ENCODE measurements at regions not wholly inside any gene's neighbourhood (a gene's known extent, or its start where the extent isn't known, plus 50 kb on each side); places are given as distances from the start of the nearest gene placed in this dataset.
"Not testable (repeated sequence)": the region's sequence is repeated elsewhere in the genome, so short reads cannot be mapped to it uniquely, and the experiment has no call there.

DNA sequence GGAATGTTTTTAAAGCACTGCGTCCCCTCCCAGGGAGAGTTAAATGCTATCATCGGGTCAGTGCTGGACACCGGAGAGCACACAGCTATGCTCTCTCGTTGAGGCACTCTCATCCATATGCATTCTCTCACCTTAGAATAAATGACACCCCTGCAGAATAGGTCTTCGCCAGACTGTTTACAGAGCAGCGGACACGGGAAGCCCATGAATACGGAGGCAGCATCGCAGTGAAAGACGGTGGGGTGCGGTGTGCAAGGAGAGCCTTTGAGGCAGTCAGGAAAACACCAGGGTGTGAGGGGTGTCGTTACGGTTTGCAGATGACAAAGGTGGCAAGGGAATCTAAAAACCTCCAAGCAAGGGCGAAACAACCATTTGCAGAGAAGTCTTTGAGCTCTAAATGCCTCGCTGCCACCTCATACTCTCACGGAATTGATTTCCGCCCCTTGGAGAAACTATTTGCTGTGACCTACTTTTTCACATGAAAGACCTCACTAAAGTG is 169.2 kb upstream of the FHL2 start:
- DNase-seq, result no peak

- no peak for DNase-seq
Observed at GRCh38 chr2:105563000-105563719, 164.3 kb upstream of the FHL2 start.

DNA sequence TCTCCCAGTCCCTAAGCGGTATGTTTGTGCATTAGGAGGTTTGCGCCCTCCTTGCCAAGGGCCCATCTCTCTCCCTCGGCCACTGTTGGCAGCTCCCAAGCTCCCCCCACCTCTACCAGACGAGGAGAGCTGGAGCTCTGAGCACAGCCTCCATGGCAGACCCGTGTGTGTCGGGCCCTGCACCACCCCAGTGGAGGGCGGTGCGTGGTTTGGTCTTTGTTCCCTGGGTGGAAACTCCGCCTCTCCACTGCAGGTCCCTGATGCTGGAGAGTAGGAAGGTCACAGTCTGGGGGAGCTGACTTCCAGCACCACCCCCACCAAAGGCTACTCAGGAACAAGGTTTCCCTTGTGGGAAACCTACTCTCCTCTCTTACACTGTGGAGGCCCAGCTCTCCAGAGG is 162.6 kb upstream of the FHL2 start:
- DNase-seq, result no peak

- DNase-seq, result no peak
Observed at GRCh38 chr2:105560157-105560556, 161.3 kb upstream of the FHL2 start.

DNA sequence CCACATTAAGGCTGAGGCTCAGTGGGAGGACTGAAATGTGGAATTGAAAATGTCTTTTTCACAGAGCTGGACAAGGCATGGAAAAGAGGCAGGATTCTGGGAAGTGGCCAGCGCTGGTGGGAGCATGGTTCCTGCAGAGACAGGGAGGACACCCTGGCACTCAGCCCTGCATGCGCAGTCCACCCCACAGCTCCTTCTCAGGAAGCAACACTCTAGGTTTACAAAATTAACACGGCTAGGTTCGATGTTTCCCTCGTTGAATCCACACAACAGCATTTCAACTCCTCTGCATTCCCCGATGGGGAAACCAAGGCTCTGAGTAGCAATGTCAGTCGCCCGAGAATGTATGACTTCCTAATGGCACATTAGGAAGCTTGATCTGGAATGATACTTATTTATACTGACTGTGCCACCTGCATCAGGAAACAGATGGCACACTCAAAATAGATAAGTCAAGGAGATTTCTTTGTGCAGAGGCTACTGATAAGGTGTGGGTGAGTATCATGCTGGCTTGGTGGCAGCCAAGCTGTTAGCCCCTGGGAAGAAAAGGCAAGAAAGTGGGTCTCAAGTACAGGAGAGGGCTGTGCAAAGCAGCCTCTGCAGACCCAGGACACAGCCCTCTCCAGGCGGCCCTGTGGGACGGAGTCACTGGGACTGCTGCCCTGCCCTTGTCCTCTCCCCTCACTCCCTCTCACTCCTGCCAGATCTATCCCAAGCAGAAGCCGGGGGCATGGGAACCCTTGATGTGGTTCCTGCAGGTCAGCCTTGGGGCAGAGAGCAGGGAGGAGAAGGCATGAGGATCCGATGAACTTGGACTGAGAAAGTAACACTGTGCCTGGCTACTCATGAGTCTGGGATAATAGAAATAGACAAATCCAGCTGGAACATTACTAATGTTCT is 158.4 kb upstream of the FHL2 start:
- no peak for DNase-seq

GRCh38 chr2:105556366-105556765 is 157.5 kb upstream of the FHL2 start:
- DNase-seq, result no peak

- no peak for DNase-seq
Observed at GRCh38 chr2:105554235-105554634, 155.4 kb upstream of the FHL2 start.

GRCh38 chr2:105553538-105554196 is 154.8 kb upstream of the FHL2 start:
- DNase-seq, result no peak

- peak; percentile 15 to 20 for DNase-seq
Observed at GRCh38 chr2:105546628-105546974, 147.8 kb upstream of the FHL2 start.

DNA sequence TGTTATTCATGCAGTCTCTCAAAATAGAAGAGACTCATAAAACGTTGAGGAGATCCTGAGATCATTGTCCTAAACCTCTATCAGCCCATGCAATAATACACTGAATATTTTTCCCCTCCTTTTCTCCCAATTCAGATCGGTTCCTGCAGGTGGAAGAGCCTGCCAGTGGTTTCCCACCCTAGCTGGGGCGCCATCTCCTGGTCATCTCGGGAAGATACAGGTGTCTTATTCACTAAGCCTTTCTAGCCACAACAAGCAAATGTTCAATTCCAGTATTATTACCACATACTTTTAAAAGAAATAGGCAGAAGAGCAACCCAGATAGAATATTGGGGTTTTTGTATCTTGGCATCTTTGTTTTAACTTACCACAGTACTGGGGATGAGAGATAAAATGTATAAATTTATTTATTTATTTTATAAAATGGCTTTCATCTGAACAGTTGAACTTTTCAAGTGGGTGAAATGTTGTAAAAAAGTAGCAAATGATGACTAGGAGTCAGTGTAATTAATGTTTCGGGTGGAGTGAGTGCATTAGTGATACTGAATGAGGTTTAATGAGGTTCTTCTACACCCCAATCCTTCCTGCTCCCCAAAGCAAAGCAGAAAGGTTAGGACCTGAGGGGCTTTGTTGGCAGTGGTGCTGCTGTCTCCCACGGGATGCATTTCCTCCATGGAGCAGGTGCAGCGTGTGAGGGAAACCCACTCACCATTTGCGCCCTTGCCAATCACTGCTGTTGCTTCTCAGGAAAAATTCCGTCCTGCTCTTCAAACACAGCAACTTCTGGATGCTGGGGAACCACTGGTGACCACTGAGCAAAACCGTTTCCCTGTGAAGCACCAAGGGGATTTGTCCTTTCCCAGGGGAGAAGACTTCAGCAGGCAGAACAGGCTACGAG is 147.1 kb upstream of the FHL2 start:
- DNase-seq, result peak; percentile 77 to 82

DNA sequence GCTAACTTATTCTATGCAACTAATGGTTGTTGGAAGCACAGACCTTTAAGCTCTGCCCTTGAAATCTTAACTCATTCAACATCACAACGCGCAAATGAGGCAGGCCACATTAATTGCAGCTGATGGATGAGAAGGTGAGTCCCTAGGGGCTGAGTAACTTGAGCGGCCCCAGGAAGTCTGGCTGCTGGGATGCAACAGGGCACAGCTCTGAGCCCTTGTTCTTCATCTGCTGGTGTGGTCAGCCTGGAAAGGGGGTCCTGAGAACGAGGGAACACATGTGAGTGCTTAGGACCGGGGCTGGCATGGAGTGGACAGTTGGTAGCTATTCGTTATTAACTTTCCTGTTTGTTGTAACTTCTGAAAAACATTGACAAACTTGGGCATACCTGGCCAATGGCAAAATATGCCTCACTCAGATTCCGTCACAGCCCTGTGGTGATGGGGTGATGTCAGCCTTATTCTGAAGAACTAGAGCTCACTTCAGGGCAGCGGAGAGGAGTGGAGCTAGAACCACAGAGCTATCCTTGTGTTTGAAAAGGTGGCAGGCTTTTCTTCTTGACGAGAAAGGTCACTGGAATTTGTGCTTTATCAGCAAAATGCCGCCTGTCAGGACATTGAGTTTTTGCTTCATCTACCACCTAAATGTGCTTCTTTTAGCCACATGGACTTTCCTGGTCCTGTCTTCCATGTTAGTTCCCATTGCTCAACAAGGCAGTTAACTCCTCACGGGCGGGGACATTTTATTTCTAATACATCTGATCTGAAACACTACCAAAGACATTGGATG is 145.9 kb upstream of the FHL2 start:
- peak in 1 of 2 experiments; percentile 2 for DNase-seq

DNA sequence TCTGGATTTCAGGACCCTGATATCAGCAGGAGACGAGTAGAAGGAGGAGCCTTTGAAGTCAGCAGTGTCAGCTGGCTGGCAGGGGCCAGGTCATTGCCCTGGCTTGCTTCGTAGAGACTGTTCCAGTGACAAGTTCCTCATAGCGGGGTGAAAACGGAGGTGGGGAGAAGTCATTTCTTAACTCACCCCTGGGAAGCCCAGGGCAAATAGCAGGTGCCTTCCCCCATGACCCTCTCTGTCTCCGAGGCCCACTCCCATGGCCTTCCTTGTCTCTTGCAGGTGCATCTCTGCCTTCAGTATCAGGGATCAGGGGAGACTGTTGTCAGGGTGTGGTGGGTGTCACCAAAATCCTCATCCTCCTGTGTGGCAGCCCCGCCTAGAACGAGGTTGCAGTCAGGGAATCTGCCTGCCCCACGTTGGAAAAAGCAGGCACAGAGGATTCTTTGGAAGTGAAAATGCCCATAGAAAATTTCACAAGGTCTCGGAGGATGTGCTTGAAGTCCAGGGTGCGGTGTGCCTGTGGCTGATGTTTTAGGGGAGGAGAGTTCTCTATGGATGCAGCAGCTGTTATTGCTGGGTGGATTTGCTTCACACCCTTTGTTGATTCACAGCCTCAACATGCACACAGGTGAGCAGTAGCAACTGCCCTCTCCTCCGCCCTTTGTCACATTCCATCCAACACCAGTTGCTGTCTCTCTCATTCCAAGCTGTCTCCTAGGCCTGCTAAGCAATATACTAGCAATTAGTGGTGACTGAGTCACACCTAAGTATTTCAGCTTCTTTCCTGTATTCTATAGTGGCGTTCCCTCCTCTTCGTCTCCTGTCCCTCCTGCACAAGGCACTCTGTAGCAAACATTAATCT is 142.6 kb upstream of the FHL2 start:
- DNase-seq, result peak; percentile 1 to 7

- DNase-seq, result no peak
Observed at GRCh38 chr2:105540642-105541041, 141.8 kb upstream of the FHL2 start.

GRCh38 chr2:105539331-105539730 is 140.5 kb upstream of the FHL2 start:
- no peak for DNase-seq

- no peak for DNase-seq
Observed at GRCh38 chr2:105538840-105539239, 140.0 kb upstream of the FHL2 start.

GRCh38 chr2:105537920-105538319 is 139.1 kb upstream of the FHL2 start:
- no peak for DNase-seq

GRCh38 chr2:105537466-105537865 is 138.6 kb upstream of the FHL2 start:
- DNase-seq, result no peak

- DNase-seq, result no peak
Observed at GRCh38 chr2:105536175-105536574, 137.3 kb upstream of the FHL2 start.

GRCh38 chr2:105529258-105529657 is 130.4 kb upstream of the FHL2 start:
- not testable (repeated sequence) for DNase-seq

All from activated T-cell treated with anti-CD3 and anti-CD28 coated beads, Interleukin-2, amount 50 U/mL, for 48 hours (primary cell).